OCI-LY7 (cell line): ENCODE measurements at regions not wholly inside any gene's neighbourhood (a gene's known extent, or its start where the extent isn't known, plus 50 kb on each side); places are given as distances from the start of the nearest gene placed in this dataset.

Experiments used
- BruUV-seq: library from RNA; stranded (reverse); fragments of 400-500 nt; replicated peaks from 2 replicates; lab custom pipeline; 2021; lab: Mats Ljungman, UMichigan
- CTCF ChIA-PET: fragments of 300-600 bp; sonication (Branson Sonifier 250); formaldehyde crosslinking; loops from one replicate; lab custom pipeline; 2022; ENCODE audit warnings: antibody characterized with exemption; ENCODE audit not compliant: unreplicated experiment; lab: Charles Lee
- POLR2A ChIA-PET: fragments of 300-600 bp; sonication (Branson Sonifier 250); formaldehyde crosslinking; loops from one replicate; lab custom pipeline; 2022; ENCODE audit warnings: antibody characterized with exemption; lab: Charles Lee
- DNase-seq: peaks from one replicate; pipeline ENCODE4 v3.0.0-alpha.2; 2015; ENCODE audit warnings: low spot score
- H2AFZ ChIP-seq: fragments of 200-600 bp; sonication (generic), shearing (Covaris generic); 2 replicates; pipeline ENCODE4 v1.6.1; 2014; ENCODE audit warnings: mild to moderate bottlenecking, antibody characterized with exemption, low read length, moderate library complexity
- H3K27ac ChIP-seq: fragments of 200-600 bp; sonication (generic); 2 replicates; pipeline ENCODE4 v1.5.1; 2014; ENCODE audit warnings: mixed run types, low read depth, mild to moderate bottlenecking, moderate library complexity, low read length, inconsistent platforms; ENCODE audit not compliant: poor library complexity, severe bottlenecking
- H3K36me3 ChIP-seq: fragments of 200-600 bp; sonication (generic); 2 replicates; pipeline ENCODE4 v1.6.1; 2014; ENCODE audit warnings: mild to moderate bottlenecking, antibody characterized with exemption, low read length, moderate library complexity, mixed read lengths; ENCODE audit not compliant: insufficient read depth
- H3K4me1 ChIP-seq: fragments of 200-600 bp; sonication (generic); 2 replicates; pipeline ENCODE4 v1.5.1; 2014; ENCODE audit warnings: mild to moderate bottlenecking, low read length; ENCODE audit not compliant: insufficient read depth, poor library complexity, severe bottlenecking
- H3K4me2 ChIP-seq: fragments of 200-600 bp; sonication (generic); 2 replicates; pipeline ENCODE4 v1.6.1; 2014; ENCODE audit warnings: mild to moderate bottlenecking, low read length
- H3K4me3 ChIP-seq: fragments of 200-600 bp; sonication (generic); 2 replicates; pipeline ENCODE4 v1.5.1; 2014; ENCODE audit warnings: mild to moderate bottlenecking, low read depth, low read length; ENCODE audit not compliant: poor library complexity, severe bottlenecking
- H3K79me2 ChIP-seq: fragments of 200-600 bp; sonication (generic); 2 replicates; pipeline ENCODE4 v1.6.1; 2016; ENCODE audit warnings: low read depth, mild to moderate bottlenecking, low read length, moderate library complexity, mixed read lengths; ENCODE audit not compliant: insufficient read depth
- H3K9me2 ChIP-seq: fragments of 200-600 bp; sonication (generic); 2 replicates; pipeline ENCODE4 v1.6.1; 2016; ENCODE audit warnings: mild to moderate bottlenecking, low read length, mixed read lengths; ENCODE audit not compliant: insufficient read depth
- H3K9me3 ChIP-seq: fragments of 200-600 bp; sonication (generic); 2 replicates; pipeline ENCODE4 v1.6.1; 2014; ENCODE audit warnings: mild to moderate bottlenecking, mixed run types, low read length, mixed read lengths
- H4K20me1 ChIP-seq: fragments of 200-600 bp; sonication (generic); 2 replicates; pipeline ENCODE4 v1.6.1; 2014; ENCODE audit warnings: mild to moderate bottlenecking, antibody characterized with exemption, low read length, moderate library complexity, mixed read lengths; ENCODE audit not compliant: insufficient read depth
- EZH2phosphoT487 ChIP-seq: fragments of 200-600 bp; sonication (generic); IDR thresholded peaks from 2 replicates; pipeline ENCODE4 v1.6.1; 2018; ENCODE audit warnings: low read depth, borderline replicate concordance, mild to moderate bottlenecking, mixed run types, antibody characterized with exemption, low read length, moderate library complexity, mixed read lengths
- intact Hi-C: fragments of 100-400 bp; cut with micrococcal nuclease; formaldehyde crosslinking; loops from one replicate; pipeline ENCODE4 v1.10.0; 2022; ENCODE audit not compliant: unreplicated experiment
- TF ChIP-seq, protein P1 (sequence below): fragments of 200-600 bp; sonication (generic); conservative IDR thresholded peaks from 2 replicates; pipeline ENCODE4 v1.5.1; 2014; ENCODE audit warnings: mild to moderate bottlenecking, antibody characterized with exemption, low read length, moderate library complexity, mixed read lengths

DNA sequence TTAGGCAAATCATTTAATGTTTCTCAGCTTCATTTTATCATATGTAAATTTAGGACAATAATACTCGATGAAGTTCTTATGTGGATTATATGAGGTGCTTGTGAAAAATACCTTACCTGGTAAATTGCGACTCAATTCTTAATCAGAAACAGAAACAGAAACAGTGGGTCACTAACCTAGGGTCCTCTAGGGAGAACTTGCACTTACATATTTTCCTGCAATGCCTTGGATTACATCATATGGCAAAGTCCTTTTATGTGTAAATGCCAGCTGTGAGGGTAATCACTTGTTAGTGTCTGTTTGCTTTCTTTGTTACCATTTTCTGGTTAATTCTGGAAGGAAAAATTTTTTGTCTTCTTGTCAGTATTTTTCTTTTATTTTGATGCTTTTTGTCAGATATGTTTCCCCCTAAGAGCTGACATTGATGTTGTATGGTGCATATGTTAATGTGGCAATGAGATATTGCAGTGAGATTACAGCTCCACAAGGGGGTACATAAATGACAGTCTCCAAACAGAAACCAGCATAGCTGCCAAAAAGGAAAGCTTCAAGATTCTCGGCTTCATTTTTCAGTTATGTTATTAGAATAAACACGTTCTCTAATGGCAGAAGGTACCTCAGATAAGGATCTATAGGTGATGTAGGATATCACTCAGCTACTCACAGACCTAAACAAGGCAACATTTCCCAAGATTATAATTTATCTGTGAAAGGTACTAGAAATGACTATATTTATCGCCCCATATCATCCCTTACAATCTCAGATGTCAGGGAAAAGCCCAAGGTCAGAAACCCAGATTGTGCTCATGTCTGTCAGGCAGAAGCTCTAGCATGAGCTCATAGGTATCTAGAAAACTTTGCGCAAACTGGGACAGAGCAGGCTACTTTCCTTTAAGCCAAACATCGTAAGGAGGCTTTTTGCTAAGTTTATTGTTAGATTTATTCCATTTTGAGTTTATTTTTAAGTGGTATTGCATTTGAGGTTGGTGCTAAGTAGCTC is 119.9 kb downstream of the FASLG start:
- Histone ChIP-seq H3K4me2 (no peak overlapping the region; the same call in 1 of the 2 replicates), H3K79me2 (no peaks in the 10 kb centered on the region), H3K4me3 (no peak overlapping the region), H3K36me3 (no peaks in the 10 kb centered on the region), H3K27ac (no peak overlapping the region), H3K9me3 (peaks cover 13% of the 10 kb centered on the region; the same call in 1 of the 2 replicates), H3K9me2 (no peaks in the 10 kb centered on the region), H3K4me1 (peaks cover 19% of the 10 kb centered on the region), H4K20me1 (no peaks in the 10 kb centered on the region), H2AFZ (peak overlapping the region; percentile 42; the same call in 1 of the 2 replicates)
- ChIA-PET POLR2A (interaction anchor here (0.7 to 2.0 kb wide), 8 partner anchors 14 to 47 kb away, joined by 3 to 15 read pairs (median 4); no protein-coding TSS in a partner anchor), CTCF (no interaction called here)
- intact Hi-C loops: no loop called here
- TF ChIP-seq, protein P1, sequence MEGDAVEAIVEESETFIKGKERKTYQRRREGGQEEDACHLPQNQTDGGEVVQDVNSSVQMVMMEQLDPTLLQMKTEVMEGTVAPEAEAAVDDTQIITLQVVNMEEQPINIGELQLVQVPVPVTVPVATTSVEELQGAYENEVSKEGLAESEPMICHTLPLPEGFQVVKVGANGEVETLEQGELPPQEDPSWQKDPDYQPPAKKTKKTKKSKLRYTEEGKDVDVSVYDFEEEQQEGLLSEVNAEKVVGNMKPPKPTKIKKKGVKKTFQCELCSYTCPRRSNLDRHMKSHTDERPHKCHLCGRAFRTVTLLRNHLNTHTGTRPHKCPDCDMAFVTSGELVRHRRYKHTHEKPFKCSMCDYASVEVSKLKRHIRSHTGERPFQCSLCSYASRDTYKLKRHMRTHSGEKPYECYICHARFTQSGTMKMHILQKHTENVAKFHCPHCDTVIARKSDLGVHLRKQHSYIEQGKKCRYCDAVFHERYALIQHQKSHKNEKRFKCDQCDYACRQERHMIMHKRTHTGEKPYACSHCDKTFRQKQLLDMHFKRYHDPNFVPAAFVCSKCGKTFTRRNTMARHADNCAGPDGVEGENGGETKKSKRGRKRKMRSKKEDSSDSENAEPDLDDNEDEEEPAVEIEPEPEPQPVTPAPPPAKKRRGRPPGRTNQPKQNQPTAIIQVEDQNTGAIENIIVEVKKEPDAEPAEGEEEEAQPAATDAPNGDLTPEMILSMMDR: peak; percentile 63
- no peak for TF ChIP-seq EZH2phosphoT487
- peak; percentile 31 for DNase-seq
- BruUV-seq: no TSS peak

DNA sequence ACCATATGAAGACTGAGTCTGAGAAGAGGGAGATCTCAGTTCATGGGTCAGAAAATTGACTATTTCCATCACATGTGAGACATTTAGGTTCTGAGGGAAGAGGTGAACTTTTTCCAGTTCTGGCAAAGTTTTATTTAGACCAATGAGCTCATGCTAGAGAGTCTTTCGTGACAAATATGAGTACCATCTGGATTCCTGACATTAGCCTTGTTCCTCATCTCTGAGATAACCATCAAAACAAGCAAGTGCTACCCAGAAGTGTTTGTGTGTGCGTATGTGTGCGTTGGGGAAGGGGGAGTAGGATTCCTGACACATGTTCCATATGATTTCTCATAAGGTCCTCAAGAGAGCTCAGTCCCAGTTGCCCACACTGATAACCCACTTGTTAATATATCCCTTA is 120.6 kb downstream of the FASLG start:
- ChIA-PET CTCF (no interaction called here), POLR2A (interaction anchor here (0.6 to 2.0 kb wide), 8 partner anchors 12 to 46 kb away, joined by 3 to 15 read pairs (median 4); no protein-coding TSS in a partner anchor)
- Histone ChIP-seq H3K27ac (no peak overlapping the region), H3K4me2 (no peak overlapping the region), H3K9me3 (peaks cover 14% of the 10 kb centered on the region; the same call in 1 of the 2 replicates), H3K36me3 (no peaks in the 10 kb centered on the region), H3K9me2 (no peaks in the 10 kb centered on the region), H3K79me2 (no peaks in the 10 kb centered on the region), H3K4me3 (no peak overlapping the region), H4K20me1 (no peaks in the 10 kb centered on the region), H2AFZ (peak overlapping the region; percentile 42; the same call in 1 of the 2 replicates), H3K4me1 (peaks cover 19% of the 10 kb centered on the region)
- TF ChIP-seq, protein P1: no peak
- no peak for TF ChIP-seq EZH2phosphoT487
- intact Hi-C loops: no loop called here
- BruUV-seq: no TSS peak
- DNase-seq: no peak
